HEK293 (cell line): ENCODE measurements at regions not wholly inside any gene's neighbourhood (a gene's known extent, or its start where the extent isn't known, plus 50 kb on each side); places are given as distances from the start of the nearest gene placed in this dataset.

Experiments
- CTCF ChIA-PET: fragments of 350-600 bp; formaldehyde crosslinking; extraction: SDS; loops from one replicate; lab custom pipeline; 2021; ENCODE audit warnings: antibody characterized with exemption; lab: Yijun Ruan, JAX
- POLR2A ChIA-PET: fragments of 300-600 bp; formaldehyde crosslinking; extraction: SDS; loops from one replicate; lab custom pipeline; 2020; ENCODE audit warnings: antibody characterized with exemption, inconsistent platforms; lab: Yijun Ruan, JAX
- H3K27ac ChIP-seq: fragments of 200-500 bp; sonication (Bioruptor generic); 2 replicates; pipeline ENCODE4 v1.5.1; 2014; ENCODE audit warnings: low read depth, low read length, control low read depth, inconsistent platforms; ENCODE audit errors: extremely low read depth
- H3K36me3 ChIP-seq, 2 experiments: fragments of 200-500 bp in 1 of 2; sonication (Bioruptor generic) in 1 of 2; 1 replicate in 1 of 2; 2 replicates in 1 of 2; pipeline ENCODE4 v1.5.1; 2014 to 2017; ENCODE audit warnings: inconsistent platforms in 2 of 2, low read length in 2 of 2; ENCODE audit not compliant: control insufficient read depth in 2 of 2, insufficient read depth in 1 of 2
- H3K4me1 ChIP-seq: fragments of 200-500 bp; sonication (Bioruptor generic); 2 replicates; pipeline ENCODE4 v1.5.1; 2014; ENCODE audit warnings: mild to moderate bottlenecking, low read length, inconsistent platforms; ENCODE audit not compliant: control insufficient read depth, insufficient read depth
- H3K4me3 ChIP-seq: 2 replicates; pipeline ENCODE4 v1.5.1; 2011; ENCODE audit warnings: low read depth, mild to moderate bottlenecking, control low read depth, low read length, moderate library complexity
- H3K9me3 ChIP-seq: fragments of 200-500 bp; sonication (Bioruptor generic); 2 replicates; pipeline ENCODE4 v1.5.1; 2014; ENCODE audit warnings: low read depth, low read length, inconsistent platforms; ENCODE audit not compliant: control insufficient read depth, insufficient read depth
- EGR2 ChIP-seq: fragments of 450-650 bp; formaldehyde crosslinking; IDR thresholded peaks from 2 replicates; pipeline ENCODE4 v1.5.1; 2016; ENCODE audit warnings: low read depth, missing biosample characterization, missing genetic modification characterization
- GLIS2 ChIP-seq: fragments of 450-650 bp; formaldehyde crosslinking; IDR thresholded peaks from 2 replicates; pipeline ENCODE4 v1.5.1; 2016; ENCODE audit warnings: missing biosample characterization, missing genetic modification characterization
- MEIS1 ChIP-seq: sonication (generic); formaldehyde crosslinking; IDR thresholded peaks from 2 replicates; pipeline ENCODE4 v1.8.1; 2022; ENCODE audit warnings: missing genetic modification reagents, mild to moderate bottlenecking, borderline replicate concordance
- MZF1 ChIP-seq: fragments of 450-650 bp; formaldehyde crosslinking; IDR thresholded peaks from 2 replicates; pipeline ENCODE4 v1.5.1; 2017; ENCODE audit warnings: missing biosample characterization, missing genetic modification characterization, borderline replicate concordance
- PRDM6 ChIP-seq: fragments of 450-650 bp; formaldehyde crosslinking; IDR thresholded peaks from 2 replicates; pipeline ENCODE4 v1.5.1; 2017; ENCODE audit warnings: missing biosample characterization, missing genetic modification characterization
- REPIN1 ChIP-seq: fragments of 450-650 bp; formaldehyde crosslinking; IDR thresholded peaks from 2 replicates; pipeline ENCODE4 v1.5.1; 2017; ENCODE audit warnings: missing biosample characterization, missing genetic modification characterization, low read depth
- SP3 ChIP-seq: fragments of 450-650 bp; formaldehyde crosslinking; IDR thresholded peaks from 2 replicates; pipeline ENCODE4 v1.5.1; 2016; ENCODE audit warnings: missing biosample characterization, missing genetic modification characterization
- TRIM28 ChIP-seq: IDR thresholded peaks from 2 replicates; pipeline ENCODE4 v1.6.1; 2011; ENCODE audit warnings: low read length, control low read depth, borderline replicate concordance
- WT1 ChIP-seq: fragments of 450-650 bp; formaldehyde crosslinking; IDR thresholded peaks from 2 replicates; pipeline ENCODE4 v1.5.1; 2016; ENCODE audit warnings: missing biosample characterization, missing genetic modification characterization
- YY1 ChIP-seq: fragments of 450-650 bp; formaldehyde crosslinking; IDR thresholded peaks from 2 replicates; pipeline ENCODE4 v1.5.1; 2018; ENCODE audit warnings: missing biosample characterization, missing genetic modification characterization
- ZBTB20 ChIP-seq: fragments of 450-650 bp; formaldehyde crosslinking; IDR thresholded peaks from 2 replicates; pipeline ENCODE4 v1.5.1; 2016; ENCODE audit warnings: missing biosample characterization, missing genetic modification characterization
- ZFP69B ChIP-seq: fragments of 450-650 bp; formaldehyde crosslinking; IDR thresholded peaks from 2 replicates; pipeline ENCODE4 v1.5.1; 2016; ENCODE audit warnings: missing biosample characterization, missing genetic modification characterization
- ZNF10 ChIP-seq: fragments of 450-650 bp; formaldehyde crosslinking; IDR thresholded peaks from 2 replicates; pipeline ENCODE4 v1.5.1; 2017; ENCODE audit warnings: missing biosample characterization, missing genetic modification characterization
- ZNF146 ChIP-seq: fragments of 450-650 bp; formaldehyde crosslinking; IDR thresholded peaks from 2 replicates; pipeline ENCODE4 v1.5.1; 2016; ENCODE audit warnings: missing biosample characterization, missing genetic modification characterization
- ZNF157 ChIP-seq: fragments of 450-650 bp; formaldehyde crosslinking; IDR thresholded peaks from 2 replicates; pipeline ENCODE4 v1.5.1; 2016; ENCODE audit warnings: missing biosample characterization, missing genetic modification characterization
- ZNF324 ChIP-seq: fragments of 450-650 bp; formaldehyde crosslinking; IDR thresholded peaks from 2 replicates; pipeline ENCODE4 v1.5.1; 2016; ENCODE audit warnings: missing biosample characterization, missing genetic modification characterization
- ZNF404 ChIP-seq: fragments of 450-650 bp; formaldehyde crosslinking; IDR thresholded peaks from 2 replicates; pipeline ENCODE4 v1.5.1; 2017; ENCODE audit warnings: missing biosample characterization, missing genetic modification characterization
- ZNF514 ChIP-seq: fragments of 450-650 bp; formaldehyde crosslinking; IDR thresholded peaks from 2 replicates; pipeline ENCODE4 v1.5.1; 2016; ENCODE audit warnings: missing biosample characterization, missing genetic modification characterization
- ZNF561 ChIP-seq: fragments of 450-650 bp; IDR thresholded peaks from 2 replicates; pipeline ENCODE4 v1.5.1; 2018; ENCODE audit warnings: missing biosample characterization, missing genetic modification characterization, borderline replicate concordance
- ZNF670 ChIP-seq: fragments of 450-650 bp; formaldehyde crosslinking; IDR thresholded peaks from 2 replicates; pipeline ENCODE4 v1.5.1; 2016; ENCODE audit warnings: missing biosample characterization, missing genetic modification characterization, low read depth
- ZNF692 ChIP-seq: fragments of 450-650 bp; formaldehyde crosslinking; IDR thresholded peaks from 2 replicates; pipeline ENCODE4 v1.5.1; 2016; ENCODE audit warnings: missing biosample characterization, missing genetic modification characterization
- ZNF837 ChIP-seq: fragments of 450-650 bp; formaldehyde crosslinking; IDR thresholded peaks from 2 replicates; pipeline ENCODE4 v1.5.1; 2016; ENCODE audit warnings: missing biosample characterization, missing genetic modification characterization
- TF ChIP-seq, protein P1 (sequence below): fragments of 450-650 bp; formaldehyde crosslinking; conservative IDR thresholded peaks from 2 replicates; pipeline ENCODE4 v1.5.1; 2016; ENCODE audit warnings: low read depth, missing biosample characterization, missing genetic modification characterization
- TF ChIP-seq, protein P2 (sequence below): fragments of 450-650 bp; formaldehyde crosslinking; IDR thresholded peaks from 2 replicates; pipeline ENCODE4 v1.5.1; 2016; ENCODE audit warnings: missing biosample characterization, missing genetic modification characterization
- TF ChIP-seq, protein P3 (sequence below): fragments of 450-650 bp; formaldehyde crosslinking; IDR thresholded peaks from 2 replicates; pipeline ENCODE4 v1.5.1; 2016; ENCODE audit warnings: missing biosample characterization, missing genetic modification characterization

DNA sequence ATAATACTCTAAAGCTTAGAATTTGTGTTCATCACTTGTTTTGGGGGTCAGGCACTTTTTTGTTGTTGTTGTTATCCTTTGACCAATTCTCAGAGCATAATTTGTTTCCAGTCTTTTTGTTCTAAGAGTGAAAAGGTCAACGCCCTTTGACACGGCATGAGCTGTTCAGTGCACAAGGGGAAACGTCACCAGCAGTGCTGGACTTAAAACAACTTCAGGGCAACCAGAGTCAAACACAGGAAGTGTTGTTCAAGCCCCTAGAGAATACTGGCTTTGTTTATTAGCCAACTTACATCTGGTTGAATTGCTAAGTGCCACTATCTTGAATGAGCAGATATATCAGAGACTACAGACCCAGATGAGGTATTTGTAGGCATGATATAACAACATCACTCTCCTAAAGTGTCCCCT is 368.9 kb downstream of the TMEM161B start (continued):
- no peak for TF ChIP-seq ZNF670
- TF ChIP-seq PRDM6, result no peak
- no peak for TF ChIP-seq ZFP69B

- no peak overlapping the region for H3K4me3 ChIP-seq
- no peaks in the 10 kb centered on the region for H3K36me3 ChIP-seq
- peaks cover 4% of the 10 kb centered on the region for H3K4me1 ChIP-seq
- CTCF ChIA-PET, result interaction anchor here (0.7 to 2.7 kb wide), 5 partner anchors 17 to 1504 kb away, joined by 3 to 11 read pairs (median 4); no protein-coding TSS in a partner anchor
- H3K27ac ChIP-seq, result no peak overlapping the region
- no peak for TF ChIP-seq YY1
- no peak for TF ChIP-seq WT1 (tag by site-specific recombination)
- no peak for TF ChIP-seq ZNF324 (tag by site-specific recombination)
- TF ChIP-seq MZF1 (tag by site-specific recombination), result peak; percentile 33; the same call in 1 of the 2 replicates
- TF ChIP-seq TRIM28, result 0 out of 2 replicates have a peak, but pooled peaks have one; percentile 19
- no peak for TF ChIP-seq MEIS1 (CRISPR knock-in tag)
- no peak for TF ChIP-seq ZNF837 (tag by site-specific recombination)
- no peaks in the 10 kb centered on the region for H3K9me3 ChIP-seq
- POLR2A ChIA-PET, result no interaction called here
Measured at GRCh38 chr5:87899208-87899661, 369.4 kb downstream of the TMEM161B start.

GRCh38 chr5:87898574-87898973 is 370.1 kb downstream of the TMEM161B start:
- TF ChIP-seq, protein P1, sequence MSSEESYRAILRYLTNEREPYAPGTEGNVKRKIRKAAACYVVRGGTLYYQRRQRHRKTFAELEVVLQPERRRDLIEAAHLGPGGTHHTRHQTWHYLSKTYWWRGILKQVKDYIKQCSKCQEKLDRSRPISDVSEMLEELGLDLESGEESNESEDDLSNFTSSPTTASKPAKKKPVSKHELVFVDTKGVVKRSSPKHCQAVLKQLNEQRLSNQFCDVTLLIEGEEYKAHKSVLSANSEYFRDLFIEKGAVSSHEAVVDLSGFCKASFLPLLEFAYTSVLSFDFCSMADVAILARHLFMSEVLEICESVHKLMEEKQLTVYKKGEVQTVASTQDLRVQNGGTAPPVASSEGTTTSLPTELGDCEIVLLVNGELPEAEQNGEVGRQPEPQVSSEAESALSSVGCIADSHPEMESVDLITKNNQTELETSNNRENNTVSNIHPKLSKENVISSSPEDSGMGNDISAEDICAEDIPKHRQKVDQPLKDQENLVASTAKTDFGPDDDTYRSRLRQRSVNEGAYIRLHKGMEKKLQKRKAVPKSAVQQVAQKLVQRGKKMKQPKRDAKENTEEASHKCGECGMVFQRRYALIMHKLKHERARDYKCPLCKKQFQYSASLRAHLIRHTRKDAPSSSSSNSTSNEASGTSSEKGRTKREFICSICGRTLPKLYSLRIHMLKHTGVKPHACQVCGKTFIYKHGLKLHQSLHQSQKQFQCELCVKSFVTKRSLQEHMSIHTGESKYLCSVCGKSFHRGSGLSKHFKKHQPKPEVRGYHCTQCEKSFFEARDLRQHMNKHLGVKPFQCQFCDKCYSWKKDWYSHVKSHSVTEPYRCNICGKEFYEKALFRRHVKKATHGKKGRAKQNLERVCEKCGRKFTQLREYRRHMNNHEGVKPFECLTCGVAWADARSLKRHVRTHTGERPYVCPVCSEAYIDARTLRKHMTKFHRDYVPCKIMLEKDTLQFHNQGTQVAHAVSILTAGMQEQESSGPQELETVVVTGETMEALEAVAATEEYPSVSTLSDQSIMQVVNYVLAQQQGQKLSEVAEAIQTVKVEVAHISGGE (tag by site-specific recombination), result no peak
- TF ChIP-seq ZNF514 (tag by site-specific recombination) (no peak), ZNF157 (no peak), GLIS2 (tag by site-specific recombination) (no peak), REPIN1 (tag by site-specific recombination) (no peak), EGR2 (no peak), ZNF837 (tag by site-specific recombination) (no peak), ZNF10 (tag by site-specific recombination) (no peak), ZBTB20 (tag by site-specific recombination) (no peak), ZNF692 (tag by site-specific recombination) (no peak), ZNF146 (tag by site-specific recombination) (no peak), ZNF561 (no peak), ZNF404 (no peak), SP3 (tag by site-specific recombination) (no peak)
- TF ChIP-seq, protein P2, sequence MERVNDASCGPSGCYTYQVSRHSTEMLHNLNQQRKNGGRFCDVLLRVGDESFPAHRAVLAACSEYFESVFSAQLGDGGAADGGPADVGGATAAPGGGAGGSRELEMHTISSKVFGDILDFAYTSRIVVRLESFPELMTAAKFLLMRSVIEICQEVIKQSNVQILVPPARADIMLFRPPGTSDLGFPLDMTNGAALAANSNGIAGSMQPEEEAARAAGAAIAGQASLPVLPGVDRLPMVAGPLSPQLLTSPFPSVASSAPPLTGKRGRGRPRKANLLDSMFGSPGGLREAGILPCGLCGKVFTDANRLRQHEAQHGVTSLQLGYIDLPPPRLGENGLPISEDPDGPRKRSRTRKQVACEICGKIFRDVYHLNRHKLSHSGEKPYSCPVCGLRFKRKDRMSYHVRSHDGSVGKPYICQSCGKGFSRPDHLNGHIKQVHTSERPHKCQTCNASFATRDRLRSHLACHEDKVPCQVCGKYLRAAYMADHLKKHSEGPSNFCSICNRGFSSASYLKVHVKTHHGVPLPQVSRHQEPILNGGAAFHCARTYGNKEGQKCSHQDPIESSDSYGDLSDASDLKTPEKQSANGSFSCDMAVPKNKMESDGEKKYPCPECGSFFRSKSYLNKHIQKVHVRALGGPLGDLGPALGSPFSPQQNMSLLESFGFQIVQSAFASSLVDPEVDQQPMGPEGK (tag by site-specific recombination), result no peak
- TF ChIP-seq, protein P3, sequence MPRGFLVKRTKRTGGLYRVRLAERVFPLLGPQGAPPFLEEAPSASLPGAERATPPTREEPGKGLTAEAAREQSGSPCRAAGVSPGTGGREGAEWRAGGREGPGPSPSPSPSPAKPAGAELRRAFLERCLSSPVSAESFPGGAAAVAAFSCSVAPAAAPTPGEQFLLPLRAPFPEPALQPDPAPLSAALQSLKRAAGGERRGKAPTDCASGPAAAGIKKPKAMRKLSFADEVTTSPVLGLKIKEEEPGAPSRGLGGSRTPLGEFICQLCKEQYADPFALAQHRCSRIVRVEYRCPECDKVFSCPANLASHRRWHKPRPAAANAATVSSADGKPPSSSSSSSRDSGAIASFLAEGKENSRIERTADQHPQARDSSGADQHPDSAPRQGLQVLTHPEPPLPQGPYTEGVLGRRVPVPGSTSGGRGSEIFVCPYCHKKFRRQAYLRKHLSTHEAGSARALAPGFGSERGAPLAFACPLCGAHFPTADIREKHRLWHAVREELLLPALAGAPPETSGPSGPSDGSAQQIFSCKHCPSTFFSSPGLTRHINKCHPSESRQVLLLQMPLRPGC, result no peak
- no peak overlapping the region for H3K4me3 ChIP-seq
- H3K9me3 ChIP-seq, result no peaks in the 10 kb centered on the region
- H3K4me1 ChIP-seq, result peaks cover 4% of the 10 kb centered on the region
- POLR2A ChIA-PET, result no interaction called here
- no peaks in the 10 kb centered on the region for H3K36me3 ChIP-seq
- H3K27ac ChIP-seq, result no peak overlapping the region
- CTCF ChIA-PET, result interaction anchor here (0.6 to 2.7 kb wide), 4 partner anchors 18 to 872 kb away, joined by 3 to 11 read pairs (median 4); no protein-coding TSS in a partner anchor
